ENCODE measurements at regions not wholly inside any gene's neighbourhood (a gene's known extent, or its start where the extent isn't known, plus 50 kb on each side); places are given as distances from the start of the nearest gene placed in this dataset.
"Not testable (repeated sequence)": the region's sequence is repeated elsewhere in the genome, so short reads cannot be mapped to it uniquely, and the experiment has no call there.

- H3K27me3 ChIP-seq (replicated peaks; ENCODE audit: control insufficient read depth, insufficient read depth, low read length): no peaks in the 10 kb centered on the region
- no peaks in the 10 kb centered on the region for H3K36me3 ChIP-seq (ENCODE audit: control insufficient read depth, insufficient read depth, low read length, severe bottlenecking)
- no peaks in the 10 kb centered on the region for H3K9me3 ChIP-seq (ENCODE audit: control insufficient read depth, low read length)
- no peak overlapping the region for H3K4me3 ChIP-seq (ENCODE audit: low read length)
- no peak for DNase-seq (ENCODE audit: low read depth)
- peaks cover 4% of the 10 kb centered on the region for H3K4me1 ChIP-seq (ENCODE audit: control insufficient read depth, insufficient read depth, low read length)
- no peak overlapping the region for H3K9ac ChIP-seq (ENCODE audit: low read length)
These were observed 1393.4 kb downstream of the STIM2 start for GRCh38 chr4:28254003-28254402.

- Histone ChIP-seq H3K9me3 (ENCODE audit: control insufficient read depth, low read length) (no peaks in the 10 kb centered on the region), H3K36me3 (ENCODE audit: control insufficient read depth, insufficient read depth, low read length, severe bottlenecking) (no peaks in the 10 kb centered on the region), H3K9ac (ENCODE audit: low read length) (no peak overlapping the region), H3K4me3 (ENCODE audit: low read length) (no peak overlapping the region), H3K4me1 (ENCODE audit: control insufficient read depth, insufficient read depth, low read length) (no peaks in the 10 kb centered on the region), H3K27me3 (replicated peaks; ENCODE audit: control insufficient read depth, insufficient read depth, low read length) (no peaks in the 10 kb centered on the region)
- DNase-seq (ENCODE audit: low read depth): no peak
These were observed 1395.7 kb downstream of the STIM2 start for GRCh38 chr4:28256295-28256694.

GRCh38 chr4:28259951-28260350 is 1399.3 kb downstream of the STIM2 start:
- no peaks in the 10 kb centered on the region for H3K27me3 ChIP-seq (replicated peaks; ENCODE audit: control insufficient read depth, insufficient read depth, low read length)
- no peak overlapping the region for H3K4me3 ChIP-seq (ENCODE audit: low read length)
- DNase-seq (ENCODE audit: low read depth): no peak
- H3K9ac ChIP-seq (ENCODE audit: low read length): no peak overlapping the region
- H3K4me1 ChIP-seq (ENCODE audit: control insufficient read depth, insufficient read depth, low read length): no peaks in the 10 kb centered on the region
- no peaks in the 10 kb centered on the region for H3K36me3 ChIP-seq (ENCODE audit: control insufficient read depth, insufficient read depth, low read length, severe bottlenecking)
- H3K9me3 ChIP-seq (ENCODE audit: control insufficient read depth, low read length): no peaks in the 10 kb centered on the region

GRCh38 chr4:28267166-28267565 is 1406.5 kb downstream of the STIM2 start:
- Histone ChIP-seq H3K27me3 (replicated peaks; ENCODE audit: control insufficient read depth, insufficient read depth, low read length) (no peaks in the 10 kb centered on the region), H3K4me3 (ENCODE audit: low read length) (no peak overlapping the region), H3K4me1 (ENCODE audit: control insufficient read depth, insufficient read depth, low read length) (no peaks in the 10 kb centered on the region), H3K9me3 (ENCODE audit: control insufficient read depth, low read length) (no peaks in the 10 kb centered on the region), H3K9ac (ENCODE audit: low read length) (no peak overlapping the region), H3K36me3 (ENCODE audit: control insufficient read depth, insufficient read depth, low read length, severe bottlenecking) (no peaks in the 10 kb centered on the region)
- DNase-seq (ENCODE audit: low read depth): no peak

- Histone ChIP-seq H3K9ac (ENCODE audit: low read length) (no peak overlapping the region), H3K4me1 (ENCODE audit: control insufficient read depth, insufficient read depth, low read length) (no peaks in the 10 kb centered on the region), H3K4me3 (ENCODE audit: low read length) (no peak overlapping the region), H3K27me3 (replicated peaks; ENCODE audit: control insufficient read depth, insufficient read depth, low read length) (no peaks in the 10 kb centered on the region), H3K9me3 (ENCODE audit: control insufficient read depth, low read length) (no peaks in the 10 kb centered on the region), H3K36me3 (ENCODE audit: control insufficient read depth, insufficient read depth, low read length, severe bottlenecking) (no peaks in the 10 kb centered on the region)
- no peak for DNase-seq (ENCODE audit: low read depth)
These were observed 1408.8 kb downstream of the STIM2 start for GRCh38 chr4:28269426-28269825.

GRCh38 chr4:28277931-28278330 is 1417.3 kb downstream of the STIM2 start:
- H3K4me3 ChIP-seq (ENCODE audit: low read length): no peak overlapping the region
- no peaks in the 10 kb centered on the region for H3K9me3 ChIP-seq (ENCODE audit: control insufficient read depth, low read length)
- H3K9ac ChIP-seq (ENCODE audit: low read length): no peak overlapping the region
- DNase-seq (ENCODE audit: low read depth): peak; percentile 6
- no peaks in the 10 kb centered on the region for H3K27me3 ChIP-seq (replicated peaks; ENCODE audit: control insufficient read depth, insufficient read depth, low read length)
- no peaks in the 10 kb centered on the region for H3K4me1 ChIP-seq (ENCODE audit: control insufficient read depth, insufficient read depth, low read length)
- H3K36me3 ChIP-seq (ENCODE audit: control insufficient read depth, insufficient read depth, low read length, severe bottlenecking): no peaks in the 10 kb centered on the region

- Histone ChIP-seq H3K4me1 (ENCODE audit: control insufficient read depth, insufficient read depth, low read length) (no peaks in the 10 kb centered on the region), H3K9me3 (ENCODE audit: control insufficient read depth, low read length) (peaks cover 3% of the 10 kb centered on the region), H3K36me3 (ENCODE audit: control insufficient read depth, insufficient read depth, low read length, severe bottlenecking) (no peaks in the 10 kb centered on the region), H3K9ac (ENCODE audit: low read length) (no peak overlapping the region), H3K27me3 (replicated peaks; ENCODE audit: control insufficient read depth, insufficient read depth, low read length) (no peaks in the 10 kb centered on the region), H3K4me3 (ENCODE audit: low read length) (no peak overlapping the region)
- DNase-seq (ENCODE audit: low read depth): peak; percentile 6
These were observed 1418.0 kb downstream of the STIM2 start for GRCh38 chr4:28278676-28279075.

GRCh38 chr4:28279249-28279648 is 1418.6 kb downstream of the STIM2 start:
- Histone ChIP-seq H3K9me3 (ENCODE audit: control insufficient read depth, low read length) (peaks cover 3% of the 10 kb centered on the region), H3K4me1 (ENCODE audit: control insufficient read depth, insufficient read depth, low read length) (no peaks in the 10 kb centered on the region), H3K9ac (ENCODE audit: low read length) (no peak overlapping the region), H3K27me3 (replicated peaks; ENCODE audit: control insufficient read depth, insufficient read depth, low read length) (no peaks in the 10 kb centered on the region), H3K36me3 (ENCODE audit: control insufficient read depth, insufficient read depth, low read length, severe bottlenecking) (no peaks in the 10 kb centered on the region), H3K4me3 (ENCODE audit: low read length) (no peak overlapping the region)
- no peak for DNase-seq (ENCODE audit: low read depth)

GRCh38 chr4:28286266-28286665 is 1425.6 kb downstream of the STIM2 start:
- H3K36me3 ChIP-seq (ENCODE audit: control insufficient read depth, insufficient read depth, low read length, severe bottlenecking); H3K9me3 ChIP-seq (ENCODE audit: control insufficient read depth, low read length): not testable (repeated sequence)

GRCh38 chr4:28287831-28288233 is 1427.2 kb downstream of the STIM2 start:
- Histone ChIP-seq H3K9ac (ENCODE audit: low read length) (no peak overlapping the region), H3K36me3 (ENCODE audit: control insufficient read depth, insufficient read depth, low read length, severe bottlenecking) (no peaks in the 10 kb centered on the region), H3K9me3 (ENCODE audit: control insufficient read depth, low read length) (peaks cover 8% of the 10 kb centered on the region), H3K27me3 (replicated peaks; ENCODE audit: control insufficient read depth, insufficient read depth, low read length) (no peaks in the 10 kb centered on the region), H3K4me3 (ENCODE audit: low read length) (no peak overlapping the region), H3K4me1 (ENCODE audit: control insufficient read depth, insufficient read depth, low read length) (peaks cover 13% of the 10 kb centered on the region)
- peak; percentile 92 for DNase-seq (ENCODE audit: low read depth)

More at GRCh38 chr4:28286266-28286665, 1425.6 kb downstream of the STIM2 start:
- not testable (repeated sequence) for H3K27me3 ChIP-seq (replicated peaks; ENCODE audit: control insufficient read depth, insufficient read depth, low read length); H3K4me3 ChIP-seq (ENCODE audit: low read length); DNase-seq (ENCODE audit: low read depth); H3K9ac ChIP-seq (ENCODE audit: low read length)
- peaks cover 13% of the 10 kb centered on the region for H3K4me1 ChIP-seq (ENCODE audit: control insufficient read depth, insufficient read depth, low read length)

GRCh38 chr4:28296239-28296638 is 1435.6 kb downstream of the STIM2 start:
- H3K9me3 ChIP-seq (ENCODE audit: control insufficient read depth, low read length): no peaks in the 10 kb centered on the region
- no peaks in the 10 kb centered on the region for H3K27me3 ChIP-seq (replicated peaks; ENCODE audit: control insufficient read depth, insufficient read depth, low read length)
- no peaks in the 10 kb centered on the region for H3K4me1 ChIP-seq (ENCODE audit: control insufficient read depth, insufficient read depth, low read length)
- H3K9ac ChIP-seq (ENCODE audit: low read length): no peak overlapping the region
- no peak for DNase-seq (ENCODE audit: low read depth)
- H3K4me3 ChIP-seq (ENCODE audit: low read length): no peak overlapping the region
- H3K36me3 ChIP-seq (ENCODE audit: control insufficient read depth, insufficient read depth, low read length, severe bottlenecking): no peaks in the 10 kb centered on the region

- H3K9me3 ChIP-seq (ENCODE audit: control insufficient read depth, low read length): no peaks in the 10 kb centered on the region
- no peaks in the 10 kb centered on the region for H3K4me1 ChIP-seq (ENCODE audit: control insufficient read depth, insufficient read depth, low read length)
- no peaks in the 10 kb centered on the region for H3K27me3 ChIP-seq (replicated peaks; ENCODE audit: control insufficient read depth, insufficient read depth, low read length)
- no peak overlapping the region for H3K9ac ChIP-seq (ENCODE audit: low read length)
- no peaks in the 10 kb centered on the region for H3K36me3 ChIP-seq (ENCODE audit: control insufficient read depth, insufficient read depth, low read length, severe bottlenecking)
- DNase-seq (ENCODE audit: low read depth): no peak
- H3K4me3 ChIP-seq (ENCODE audit: low read length): no peak overlapping the region
These were observed 1450.3 kb downstream of the STIM2 start for GRCh38 chr4:28310926-28311325.

All from adipocyte (in vitro differentiated cells).